C4-2B (cell line): ENCODE measurements at regions not wholly inside any gene's neighbourhood (a gene's known extent, or its start where the extent isn't known, plus 50 kb on each side); places are given as distances from the start of the nearest gene placed in this dataset.

ENCODE experiments used
- H3K27ac ChIP-seq: fragments of 450-650 bp; 2 replicates; pipeline ENCODE4 v1.5.1; 2017
- CTCF ChIP-seq: fragments of 450-650 bp; conservative IDR thresholded peaks from 2 replicates; pipeline ENCODE4 v1.5.1; 2017; ENCODE audit warnings: mild to moderate bottlenecking
- ZFX ChIP-seq: fragments of 450-650 bp; IDR thresholded peaks from 2 replicates; pipeline ENCODE4 v1.6.1; 2017

GRCh38 chr5:62197697-62198096 lies 108.3 kb upstream of the KIF2A start:
- no peak overlapping the region for H3K27ac ChIP-seq
- TF ChIP-seq CTCF (peak; percentile 16), ZFX (no peak)

GRCh38 chr5:62198421-62198820 lies 107.6 kb upstream of the KIF2A start:
- H3K27ac ChIP-seq, result no peak overlapping the region
- TF ChIP-seq ZFX, result no peak
- no peak for TF ChIP-seq CTCF

GRCh38 chr5:62199792-62200716 lies 106.0 kb upstream of the KIF2A start:
- TF ChIP-seq CTCF, result no peak
- TF ChIP-seq ZFX, result no peak
- no peak overlapping the region for H3K27ac ChIP-seq

- TF ChIP-seq ZFX, result no peak
- peak; percentile 39 for TF ChIP-seq CTCF
- H3K27ac ChIP-seq, result no peak overlapping the region
Observed at GRCh38 chr5:62206150-62206829, 99.7 kb upstream of the KIF2A start.

- TF ChIP-seq CTCF (no peak), ZFX (no peak)
Observed at GRCh38 chr5:62208218-62208852, 97.7 kb upstream of the KIF2A start.

GRCh38 chr5:62211405-62211804 lies 94.6 kb upstream of the KIF2A start:
- no peak for TF ChIP-seq CTCF
- H3K27ac ChIP-seq, result no peak overlapping the region

More at GRCh38 chr5:62208218-62208852, 97.7 kb upstream of the KIF2A start:
- H3K27ac ChIP-seq, result no peak overlapping the region

- TF ChIP-seq ZFX (no peak), CTCF (no peak)
Observed at GRCh38 chr5:62212648-62213047, 93.4 kb upstream of the KIF2A start.

More at GRCh38 chr5:62212648-62213047, 93.4 kb upstream of the KIF2A start:
- H3K27ac ChIP-seq, result no peak overlapping the region
